ENCODE measurements at regions not wholly inside any gene's neighbourhood (a gene's known extent, or its start where the extent isn't known, plus 50 kb on each side); places are given as distances from the start of the nearest gene placed in this dataset.

DNA sequence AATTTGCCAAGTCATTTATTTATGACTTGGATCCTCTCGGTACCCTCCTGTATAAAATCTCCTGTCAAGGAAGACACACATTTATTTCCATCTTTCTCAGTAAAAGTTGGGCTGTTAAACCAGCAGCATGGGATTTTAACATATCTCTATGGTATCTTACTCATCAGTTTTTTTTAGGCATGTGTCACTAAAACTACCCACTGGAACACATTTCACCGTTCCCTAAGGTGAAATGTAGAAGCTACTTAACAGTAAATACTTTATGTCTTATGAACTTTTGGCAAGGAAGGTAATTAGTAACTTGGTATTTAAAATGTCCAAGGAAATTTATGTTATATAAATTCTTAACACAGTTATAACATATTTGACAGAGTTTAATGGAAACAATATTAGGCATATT is 152.5 kb upstream of the HDAC9 start:
- no peak for DNase-seq (ENCODE audit: low read depth)
- TF ChIP-seq, protein P1, sequence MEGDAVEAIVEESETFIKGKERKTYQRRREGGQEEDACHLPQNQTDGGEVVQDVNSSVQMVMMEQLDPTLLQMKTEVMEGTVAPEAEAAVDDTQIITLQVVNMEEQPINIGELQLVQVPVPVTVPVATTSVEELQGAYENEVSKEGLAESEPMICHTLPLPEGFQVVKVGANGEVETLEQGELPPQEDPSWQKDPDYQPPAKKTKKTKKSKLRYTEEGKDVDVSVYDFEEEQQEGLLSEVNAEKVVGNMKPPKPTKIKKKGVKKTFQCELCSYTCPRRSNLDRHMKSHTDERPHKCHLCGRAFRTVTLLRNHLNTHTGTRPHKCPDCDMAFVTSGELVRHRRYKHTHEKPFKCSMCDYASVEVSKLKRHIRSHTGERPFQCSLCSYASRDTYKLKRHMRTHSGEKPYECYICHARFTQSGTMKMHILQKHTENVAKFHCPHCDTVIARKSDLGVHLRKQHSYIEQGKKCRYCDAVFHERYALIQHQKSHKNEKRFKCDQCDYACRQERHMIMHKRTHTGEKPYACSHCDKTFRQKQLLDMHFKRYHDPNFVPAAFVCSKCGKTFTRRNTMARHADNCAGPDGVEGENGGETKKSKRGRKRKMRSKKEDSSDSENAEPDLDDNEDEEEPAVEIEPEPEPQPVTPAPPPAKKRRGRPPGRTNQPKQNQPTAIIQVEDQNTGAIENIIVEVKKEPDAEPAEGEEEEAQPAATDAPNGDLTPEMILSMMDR (IDR thresholded peaks at IDR 0.05; ENCODE audit: control insufficient read depth, insufficient read depth, low read depth, low read length, missing control alignments) = no peak

DNA sequence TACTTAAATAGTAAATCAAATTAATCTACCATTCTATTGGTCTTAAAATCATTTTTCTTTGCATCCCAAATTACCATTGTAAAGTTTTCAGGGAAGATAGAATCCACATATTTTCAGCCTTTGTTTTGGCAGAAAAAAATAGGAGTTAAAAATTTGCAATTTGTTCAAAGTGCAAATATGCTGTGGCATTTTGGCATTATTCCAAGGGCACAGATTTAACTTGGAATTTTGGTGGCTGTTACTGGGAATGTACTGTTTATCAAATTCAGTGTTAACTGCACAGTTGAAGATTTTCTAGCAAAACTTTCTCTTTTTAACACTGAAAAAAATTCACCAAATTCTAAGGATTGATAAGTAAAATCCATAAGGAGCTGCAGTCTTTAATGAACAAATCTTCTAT is 151.0 kb upstream of the HDAC9 start:
- TF ChIP-seq, protein P1 (IDR thresholded peaks at IDR 0.05; ENCODE audit: control insufficient read depth, insufficient read depth, low read depth, low read length, missing control alignments) = no peak
- no peak overlapping the region for H3K4me3 ChIP-seq (ENCODE audit: control insufficient read depth, low read depth, low read length)
- DNase-seq (ENCODE audit: low read depth) = no peak

More for the DNA sequence above, 152.5 kb upstream of the HDAC9 start:
- no peak overlapping the region for H3K4me3 ChIP-seq (ENCODE audit: control insufficient read depth, low read depth, low read length)

GRCh38 chr7:18345641-18346234 is 149.8 kb upstream of the HDAC9 start:
- no peak overlapping the region for H3K4me3 ChIP-seq (ENCODE audit: control insufficient read depth, low read depth, low read length)
- no peak for DNase-seq (ENCODE audit: low read depth)
- TF ChIP-seq, protein P1 (IDR thresholded peaks at IDR 0.05; ENCODE audit: control insufficient read depth, insufficient read depth, low read depth, low read length, missing control alignments) = peak; percentile 83

GRCh38 chr7:18347170-18347569 is 148.4 kb upstream of the HDAC9 start:
- no peak overlapping the region for H3K4me3 ChIP-seq (ENCODE audit: control insufficient read depth, low read depth, low read length)
- TF ChIP-seq, protein P1 (IDR thresholded peaks at IDR 0.05; ENCODE audit: control insufficient read depth, insufficient read depth, low read depth, low read length, missing control alignments) = no peak
- no peak for DNase-seq (ENCODE audit: low read depth)

- TF ChIP-seq, protein P1 (IDR thresholded peaks at IDR 0.05; ENCODE audit: control insufficient read depth, insufficient read depth, low read depth, low read length, missing control alignments) = no peak
- DNase-seq (ENCODE audit: low read depth) = no peak
- H3K4me3 ChIP-seq (ENCODE audit: control insufficient read depth, low read depth, low read length) = no peak overlapping the region
Observed at GRCh38 chr7:18350678-18351077, 144.9 kb upstream of the HDAC9 start.

DNA sequence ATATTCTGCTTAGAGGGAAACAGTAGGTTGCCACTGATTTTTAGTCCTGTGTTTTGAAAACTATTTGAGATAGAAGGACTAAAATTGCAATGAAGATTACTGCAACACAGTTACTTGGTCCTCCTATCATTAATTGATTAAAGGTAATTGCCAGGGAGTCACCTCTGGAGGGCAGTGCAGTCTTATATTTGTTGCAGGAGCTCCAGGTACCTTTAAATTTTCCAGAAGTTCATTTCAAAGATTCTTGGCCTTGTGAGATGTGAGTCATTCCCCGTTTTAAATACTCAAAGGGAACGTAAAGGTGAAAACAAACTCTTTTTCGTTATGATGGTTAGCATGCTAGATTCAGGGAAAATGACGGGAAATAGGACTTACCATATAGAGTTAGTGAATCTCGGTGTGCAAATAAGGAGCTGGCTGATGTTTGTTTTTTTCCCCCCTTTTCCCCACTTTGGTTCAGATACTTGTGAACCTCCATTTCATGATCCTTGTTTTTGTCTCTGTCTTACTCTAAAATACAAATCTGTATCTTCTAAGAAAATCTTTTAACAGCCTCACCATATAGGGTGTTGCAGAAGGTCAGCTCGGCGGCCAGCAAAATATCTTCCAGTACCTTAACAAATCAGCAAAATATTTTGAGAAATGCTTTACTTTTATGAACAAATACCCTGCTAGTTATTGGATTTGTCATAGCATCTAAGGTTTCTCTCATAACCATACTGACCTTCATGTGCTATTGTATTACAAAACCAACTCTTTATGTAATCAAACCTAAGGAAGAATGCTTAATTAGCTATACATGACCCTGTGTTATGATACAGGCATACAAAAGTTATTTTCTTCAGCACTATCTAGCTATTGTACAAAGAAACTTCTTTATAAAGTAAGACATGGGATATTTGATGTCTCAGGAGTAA is 143.0 kb upstream of the HDAC9 start:
- peak; percentile 41 for DNase-seq (ENCODE audit: low read depth)
- H3K4me3 ChIP-seq (ENCODE audit: control insufficient read depth, low read depth, low read length) = no peak overlapping the region
- TF ChIP-seq, protein P1 (IDR thresholded peaks at IDR 0.05; ENCODE audit: control insufficient read depth, insufficient read depth, low read depth, low read length, missing control alignments) = peak; percentile 53

All from AG09309 (cell line).